Endodermal cell (in vitro differentiated cells): ENCODE measurements at regions not wholly inside any gene's neighbourhood (a gene's known extent, or its start where the extent isn't known, plus 50 kb on each side); places are given as distances from the start of the nearest gene placed in this dataset.

Source experiments
- DNase-seq: peaks from one replicate; pipeline ENCODE4 v3.0.0-alpha.2; 2017
- H3K27ac ChIP-seq: 2 replicates; pipeline ENCODE4 v1.5.1; 2013; ENCODE audit warnings: mild to moderate bottlenecking, low read depth, low read length, moderate library complexity
- H3K27me3 ChIP-seq: 2 replicates; pipeline ENCODE4 v1.6.1; 2013; ENCODE audit warnings: mild to moderate bottlenecking, low read length, moderate library complexity; ENCODE audit not compliant: insufficient read depth, control insufficient read depth, poor library complexity, severe bottlenecking
- H3K36me3 ChIP-seq: 2 replicates; pipeline ENCODE4 v1.7.0; 2013; ENCODE audit warnings: mild to moderate bottlenecking, low read length, moderate library complexity; ENCODE audit not compliant: control insufficient read depth, insufficient read depth
- H3K4me1 ChIP-seq: one replicate; pipeline ENCODE4 v1.7.0; 2013; ENCODE audit warnings: low read length; ENCODE audit not compliant: control insufficient read depth, insufficient read depth
- H3K4me3 ChIP-seq: 2 replicates; pipeline ENCODE4 v1.5.1; 2013; ENCODE audit warnings: mild to moderate bottlenecking, low read length, moderate library complexity
- H3K9ac ChIP-seq: 2 replicates; pipeline ENCODE4 v1.6.1; 2013; ENCODE audit warnings: mild to moderate bottlenecking, low read length, moderate library complexity; ENCODE audit not compliant: poor library complexity, severe bottlenecking; ENCODE audit errors: extremely low read depth
- H3K9me3 ChIP-seq: 2 replicates; pipeline ENCODE4 v1.6.1; 2013; ENCODE audit warnings: mild to moderate bottlenecking, low read length, moderate library complexity; ENCODE audit not compliant: control insufficient read depth
- H3K27ac Mint-ChIP-seq: 2 replicates; pipeline ENCODE4 v1.8.0; 2020; ENCODE audit warnings: mixed read lengths
- H3K27me3 Mint-ChIP-seq: 2 replicates; pipeline ENCODE4 v1.8.0; 2021; ENCODE audit warnings: mild to moderate bottlenecking, mixed read lengths; ENCODE audit not compliant: insufficient read depth
- H3K36me3 Mint-ChIP-seq: 2 replicates; pipeline ENCODE4 v1.8.0; 2020; ENCODE audit warnings: low read depth, mixed read lengths
- H3K4me1 Mint-ChIP-seq: 2 replicates; pipeline ENCODE4 v1.8.0; 2020; ENCODE audit warnings: mixed read lengths
- H3K4me3 Mint-ChIP-seq: 2 replicates; pipeline ENCODE4 v1.8.0; 2020; ENCODE audit warnings: mild to moderate bottlenecking, moderate library complexity, mixed read lengths
- H3K9me3 Mint-ChIP-seq: 2 replicates; pipeline ENCODE4 v1.8.0; 2020; ENCODE audit warnings: mild to moderate bottlenecking, mixed read lengths
- CTCF ChIP-seq: fragments of 200-600 bp; sonication (generic); conservative IDR thresholded peaks from 2 replicates; pipeline ENCODE4 v1.5.0; 2021; ENCODE audit warnings: antibody characterized with exemption, mild to moderate bottlenecking
- WGBS, 2 experiments: methylation state at CpG; one replicate each; pipeline versions ENCODE4 v1.1.5 to v1.1.7; 2013; ENCODE audit warnings: missing lambda C conversion rate in 2 of 2, mixed read lengths in 1 of 2; ENCODE audit not compliant: insufficient coverage in 1 of 2, insufficient read length in 1 of 2; 5-methylcytosine and 5-hydroxymethylcytosine counted together

GRCh38 chr3:48084929-48085328 lies 68.7 kb upstream of the MAP4 start:
- Mint-ChIP-seq H3K9me3 (no peaks in the 10 kb centered on the region), H3K36me3 (peaks cover 22% of the 10 kb centered on the region), H3K27ac (peak overlapping the region; percentile 65), H3K4me1 (peaks cover 18% of the 10 kb centered on the region), H3K27me3 (no peaks in the 10 kb centered on the region), H3K4me3 (no peak overlapping the region)
- 87% methylated on average over 1 of the region's 1 CpG; no CpG with 5 or more reads in 1 of the 2 experiments for WGBS, 2 experiments
- TF ChIP-seq CTCF, result no peak
- Histone ChIP-seq H3K27me3 (no peaks in the 10 kb centered on the region), H3K27ac (no peak overlapping the region), H3K36me3 (peaks cover 36% of the 10 kb centered on the region), H3K9me3 (no peaks in the 10 kb centered on the region), H3K4me1 (no peaks in the 10 kb centered on the region), H3K9ac (no peak overlapping the region), H3K4me3 (no peak overlapping the region)
- DNase-seq, result peak; percentile 9

- no peak overlapping the region for H3K27ac Mint-ChIP-seq
- peaks cover 39% of the 10 kb centered on the region for H3K36me3 ChIP-seq
- H3K9ac ChIP-seq, result no peak overlapping the region
- no peaks in the 10 kb centered on the region for H3K4me1 ChIP-seq
- peaks cover 15% of the 10 kb centered on the region for H3K4me1 Mint-ChIP-seq
- H3K36me3 Mint-ChIP-seq, result peaks cover 24% of the 10 kb centered on the region
- no peak for TF ChIP-seq CTCF
- H3K4me3 ChIP-seq, result no peak overlapping the region
- no peaks in the 10 kb centered on the region for H3K27me3 ChIP-seq
- 100% methylated on average over 1 of the region's 2 CpGs for WGBS, 2 experiments
- H3K4me3 Mint-ChIP-seq, result no peak overlapping the region
- H3K27me3 Mint-ChIP-seq, result no peaks in the 10 kb centered on the region
- DNase-seq, result no peak
- no peaks in the 10 kb centered on the region for H3K9me3 Mint-ChIP-seq
- H3K27ac ChIP-seq, result no peak overlapping the region
- H3K9me3 ChIP-seq, result no peaks in the 10 kb centered on the region
These were observed 68.0 kb upstream of the MAP4 start for GRCh38 chr3:48084170-48084569.

GRCh38 chr3:48082580-48083184 lies 66.5 kb upstream of the MAP4 start:
- no peak for TF ChIP-seq CTCF
- Mint-ChIP-seq H3K27me3 (no peaks in the 10 kb centered on the region), H3K4me1 (peaks cover 15% of the 10 kb centered on the region), H3K9me3 (no peaks in the 10 kb centered on the region), H3K27ac (no peak overlapping the region), H3K4me3 (no peak overlapping the region), H3K36me3 (peaks cover 27% of the 10 kb centered on the region)
- H3K36me3 ChIP-seq, result peaks cover 54% of the 10 kb centered on the region
- no peaks in the 10 kb centered on the region for H3K9me3 ChIP-seq
- no peak overlapping the region for H3K4me3 ChIP-seq
- no peak overlapping the region for H3K9ac ChIP-seq
- H3K27ac ChIP-seq, result no peak overlapping the region
- H3K27me3 ChIP-seq, result no peaks in the 10 kb centered on the region
- no peak for DNase-seq
- H3K4me1 ChIP-seq, result no peaks in the 10 kb centered on the region
- WGBS, 2 experiments, result 99 to 100% methylated on average over 2 to 4 of the region's 4 CpGs
